ENCODE measurements at regions not wholly inside any gene's neighbourhood (a gene's known extent, or its start where the extent isn't known, plus 50 kb on each side); places are given as distances from the start of the nearest gene placed in this dataset.

GRCh38 chr3:148439254-148439822 is 258.4 kb upstream of the AGTR1 start:
- Histone ChIP-seq H3K18ac (ENCODE audit: low read depth, low read length) (no peak overlapping the region), H2BK15ac (ENCODE audit: low read depth, low read length) (no peak overlapping the region), H2BK20ac (ENCODE audit: low read depth, low read length) (no peak overlapping the region), H4K5ac (ENCODE audit: low read depth, low read length) (no peak overlapping the region), H2AK5ac (ENCODE audit: low read depth, low read length) (no peak overlapping the region), H3K79me1 (ENCODE audit: low read depth in 1 of 2, low read length in 2 of 2) (no peaks in the 10 kb centered on the region), H3K4me1 (ENCODE audit: control insufficient read depth, insufficient read depth, low read length) (no peaks in the 10 kb centered on the region), H4K91ac (ENCODE audit: insufficient read depth, low read depth, low read length) (no peak overlapping the region), H4K8ac (ENCODE audit: low read depth in 2 of 2, low read length in 2 of 2) (no peak overlapping the region), H3K9ac (ENCODE audit: low read depth, low read length) (no peak overlapping the region), H3K27ac (ENCODE audit: insufficient read depth, low read length) (no peak overlapping the region), H3K9me3 (ENCODE audit: control insufficient read depth, insufficient read depth, low read length) (no peaks in the 10 kb centered on the region), H2AFZ (replicated peaks; ENCODE audit: low read length, poor library complexity) (no peak overlapping the region), H4K20me1 (ENCODE audit: insufficient read depth, low read length) (no peaks in the 10 kb centered on the region), H3K4me3 (ENCODE audit: insufficient read depth, low read depth, low read length) (no peak overlapping the region), H3K23ac (ENCODE audit: low read depth, low read length) (no peak overlapping the region), H2AK9ac (replicated peaks; ENCODE audit: low read depth, low read length, poor library complexity) (no peak overlapping the region), H3K4ac (ENCODE audit: low read depth, low read length) (no peak overlapping the region), H2BK5ac (ENCODE audit: low read depth, low read length, poor library complexity, severe bottlenecking) (no peak overlapping the region), H3K9me1 (ENCODE audit: insufficient read depth, low read length) (no peaks in the 10 kb centered on the region), H3K27me3 (ENCODE audit: control insufficient read depth, insufficient read depth, low read length) (no peaks in the 10 kb centered on the region; the same call in 1 of the 2 replicates), H3K4me2 (ENCODE audit: low read depth, low read length) (no peak overlapping the region), H3K56ac (ENCODE audit: extremely low read depth, insufficient read depth, low read length) (no peak overlapping the region), H3K36me3 (ENCODE audit: control insufficient read depth, insufficient read depth, low read length) (no peaks in the 10 kb centered on the region), H3K14ac (replicated peaks; ENCODE audit: low read depth, low read length) (no peak overlapping the region), H2BK120ac (ENCODE audit: low read depth, low read length) (no peak overlapping the region)
- no TSS peak for BruUV-seq (replicated peaks)
- intact Hi-C loops (cut with micrococcal nuclease) (no loop called here), in situ Hi-C loops (cut with MboI; ENCODE audit: low sequenced_read_pairs) (no loop called here), dilution Hi-C loops (cut with HindIII; ENCODE audit: low sequenced_read_pairs, unreplicated experiment) (no loop called here)
- WGBS, 2 experiments (ENCODE audit: extremely low coverage in 2 of 2, insufficient read length in 1 of 2), result no CpG with 5 or more reads among the region's 3 CpGs
- no peak for DNase-seq
- TF ChIP-seq RAD21 (IDR thresholded peaks at IDR 0.05; ENCODE audit: low read length) (no peak), POLR2A (IDR thresholded peaks at IDR 0.05; ENCODE audit: low read depth, low read length) (no peak), CEBPB (IDR thresholded peaks at IDR 0.05; ENCODE audit: low read depth, low read length) (no peak), RCOR1 (IDR thresholded peaks at IDR 0.05; ENCODE audit: insufficient replicate concordance, low read length) (no peak), BHLHE40 (IDR thresholded peaks at IDR 0.05; ENCODE audit: low read depth, low read length) (no peak), MAZ (IDR thresholded peaks at IDR 0.05; ENCODE audit: borderline replicate concordance, low read depth, low read length) (no peak), ELK1 (IDR thresholded peaks at IDR 0.05; ENCODE audit: borderline replicate concordance, low read depth, low read length) (no peak), CHD1 (IDR thresholded peaks at IDR 0.05; ENCODE audit: low read depth, low read length) (no peak), FOS (IDR thresholded peaks at IDR 0.05; ENCODE audit: low read depth, low read length) (no peak), SMC3 (IDR thresholded peaks at IDR 0.05; ENCODE audit: low read depth, low read length) (no peak), CTCF (conservative IDR thresholded peaks at IDR 0.05; ENCODE audit: low read depth, low read length) (no peak), MXI1 (IDR thresholded peaks at IDR 0.05; ENCODE audit: borderline replicate concordance, low read depth, low read length) (no peak), RFX5 (IDR thresholded peaks at IDR 0.05; ENCODE audit: low read depth, low read length) (no peak), NFE2L2 (IDR thresholded peaks at IDR 0.05; ENCODE audit: low read depth, low read length) (no peak), MAFK (IDR thresholded peaks at IDR 0.05; ENCODE audit: low read depth, low read length) (no peak), USF2 (IDR thresholded peaks at IDR 0.05; ENCODE audit: low read depth, low read length) (no peak)
- ChIA-PET POLR2A (ENCODE audit: unreplicated experiment) (no interaction called here), CTCF (no interaction called here)
- no peak for ATAC-seq (ENCODE audit: low read depth)

Data from IMR-90 (cell line).